H1 (cell line): ENCODE measurements at regions not wholly inside any gene's neighbourhood (a gene's known extent, or its start where the extent isn't known, plus 50 kb on each side); places are given as distances from the start of the nearest gene placed in this dataset.

Source experiments
- CTCF ChIA-PET: fragments of 300-600 bp; sonication (Branson Sonifier 250); formaldehyde crosslinking; loops from one replicate; lab custom pipeline; 2021; ENCODE audit not compliant: partially characterized antibody; lab: Charles Lee
- POLR2A ChIA-PET: fragments of 300-600 bp; sonication (Branson Sonifier 250); formaldehyde crosslinking; loops from one replicate; lab custom pipeline; 2021; ENCODE audit warnings: inconsistent platforms; ENCODE audit not compliant: partially characterized antibody; lab: Charles Lee
- DNase-seq, 2 experiments: peaks; one replicate each; pipeline versions ENCODE4 v3.0.0 to v3.0.0-alpha.2; 2010 to 2022; ENCODE audit warnings: low spot score in 2 of 2, low read depth in 1 of 2, mixed read lengths in 1 of 2
- FAIRE-seq: peaks from 2 replicates; lab custom pipeline; 2011; peaks lifted over from hg19 to GRCh38; lab: Jason Lieb, UNC
- H2AFZ ChIP-seq: 2 replicates; pipeline ENCODE4 v1.8.1; 2012; ENCODE audit warnings: low read length, inconsistent platforms
- H2AK5ac ChIP-seq: 2 replicates; pipeline ENCODE4 v1.6.1; 2013; ENCODE audit warnings: low read depth, low read length
- H2BK120ac ChIP-seq: replicated peaks from 2 replicates; pipeline ENCODE3; 2013; ENCODE audit warnings: low read depth, low read length, inconsistent platforms
- H2BK12ac ChIP-seq: 2 replicates; pipeline ENCODE4 v1.6.1; 2013; ENCODE audit warnings: low read depth, low read length
- H2BK15ac ChIP-seq: 2 replicates; pipeline ENCODE4 v1.6.1; 2013; ENCODE audit warnings: low read length
- H2BK20ac ChIP-seq: 2 replicates; pipeline ENCODE4 v1.6.1; 2013; ENCODE audit warnings: low read length
- H2BK5ac ChIP-seq: 2 replicates; pipeline ENCODE4 v1.6.1; 2013; ENCODE audit warnings: low read depth, low read length
- H3K14ac ChIP-seq: 2 replicates; pipeline ENCODE4 v1.6.1; 2013; ENCODE audit warnings: inconsistent platforms; ENCODE audit not compliant: insufficient read length
- H3K18ac ChIP-seq: 2 replicates; pipeline ENCODE4 v1.6.1; 2013; ENCODE audit warnings: low read length; ENCODE audit errors: extremely low read depth
- H3K23ac ChIP-seq: 2 replicates; pipeline ENCODE4 v1.6.1; 2013; ENCODE audit warnings: inconsistent platforms; ENCODE audit not compliant: insufficient read length
- H3K23me2 ChIP-seq: 2 replicates; pipeline ENCODE4 v1.6.1; 2013; ENCODE audit warnings: low read depth, low read length
- H3K27ac ChIP-seq: 2 replicates; pipeline ENCODE4 v1.6.1; 2011; ENCODE audit warnings: low read depth, low read length, inconsistent platforms
- H3K27me3 ChIP-seq, 4 experiments: replicated peaks in 1 of 4; 1 replicate in 1 of 4; 2 replicates in 3 of 4; pipeline versions ENCODE4 v1.6.1 to v1.8.1; 2011 to 2013; ENCODE audit warnings: low read length in 3 of 4, mild to moderate bottlenecking in 3 of 4, inconsistent platforms in 2 of 4, mixed read lengths in 2 of 4, moderate library complexity in 1 of 4; ENCODE audit not compliant: control insufficient read depth in 3 of 4, insufficient read depth in 3 of 4; ENCODE audit errors: extremely low read depth in 1 of 4
- H3K36me3 ChIP-seq, 4 experiments: 2 replicates each; pipeline versions ENCODE4 v1.6.1 to v1.8.1; 2011 to 2013; ENCODE audit warnings: mild to moderate bottlenecking in 4 of 4, low read length in 3 of 4, moderate library complexity in 2 of 4, control low read depth in 1 of 4, inconsistent platforms in 1 of 4; ENCODE audit not compliant: insufficient read depth in 4 of 4, control insufficient read depth in 2 of 4
- H3K4ac ChIP-seq: replicated peaks from 2 replicates; pipeline ENCODE3; 2013; ENCODE audit warnings: low read length, low read depth, mixed read lengths, inconsistent platforms; ENCODE audit not compliant: insufficient read length
- H3K4me1 ChIP-seq, 4 experiments: replicated peaks in 1 of 4; 1 replicate in 1 of 4; 2 replicates in 3 of 4; pipeline versions ENCODE4 v1.6.1 to v1.8.1; 2011 to 2013; ENCODE audit warnings: low read length in 3 of 4, inconsistent platforms in 2 of 4, mixed read lengths in 1 of 4; ENCODE audit not compliant: insufficient read depth in 4 of 4, control insufficient read depth in 3 of 4
- H3K4me2 ChIP-seq, 2 experiments: 2 replicates each; pipeline versions ENCODE4 v1.6.1 to v1.8.1; 2011 to 2013; ENCODE audit warnings: low read depth in 2 of 2, low read length in 2 of 2, control low read depth in 1 of 2, inconsistent platforms in 1 of 2, mild to moderate bottlenecking in 1 of 2; ENCODE audit not compliant: insufficient read depth in 1 of 2
- H3K4me3 ChIP-seq, 4 experiments: fragments of 200-600, 300-600 bp in 1 of 4; sonication (generic), shearing (Covaris generic), sonication (Bioruptor Twin) in 1 of 4; 2 replicates each; pipeline versions ENCODE4 v1.5.1 to v1.8.1; 2011 to 2016; ENCODE audit warnings: low read length in 4 of 4, low read depth in 3 of 4, control low read depth in 2 of 4, inconsistent platforms in 2 of 4, mild to moderate bottlenecking in 2 of 4, mixed read lengths in 1 of 4, moderate library complexity in 1 of 4; ENCODE audit not compliant: insufficient read depth in 2 of 4; ENCODE audit errors: extremely low read depth in 1 of 4
- H3K56ac ChIP-seq: replicated peaks from 2 replicates; pipeline ENCODE3; 2013; ENCODE audit warnings: low read depth, mild to moderate bottlenecking, mixed read lengths, low read length, inconsistent platforms; ENCODE audit not compliant: insufficient read length
- H3K79me1 ChIP-seq: 2 replicates; pipeline ENCODE4 v1.6.1; 2013; ENCODE audit warnings: low read depth, low read length, control low read depth
- H3K79me2 ChIP-seq, 2 experiments: 2 replicates each; pipeline versions ENCODE4 v1.6.1 to v1.8.1; 2012 to 2013; ENCODE audit warnings: low read length in 2 of 2, mild to moderate bottlenecking in 2 of 2, inconsistent platforms in 1 of 2; ENCODE audit not compliant: insufficient read depth in 2 of 2, control insufficient read depth in 1 of 2
- H3K9ac ChIP-seq, 4 experiments: replicated peaks in 1 of 4; 1 replicate in 1 of 4; 2 replicates in 3 of 4; pipeline versions ENCODE4 v1.6.1 to v1.8.1; 2011 to 2013; ENCODE audit warnings: low read depth in 3 of 4, low read length in 3 of 4, control low read depth in 2 of 4, mild to moderate bottlenecking in 2 of 4, moderate library complexity in 2 of 4, inconsistent platforms in 1 of 4; ENCODE audit errors: extremely low read depth in 1 of 4
- H3K9me3 ChIP-seq, 2 experiments: 2 replicates each; pipeline versions ENCODE4 v1.6.1 to v1.8.1; 2012 to 2013; ENCODE audit warnings: mild to moderate bottlenecking in 2 of 2, moderate library complexity in 2 of 2, control low read depth in 1 of 2, inconsistent platforms in 1 of 2, low read depth in 1 of 2, low read length in 1 of 2, mixed read lengths in 1 of 2; ENCODE audit not compliant: insufficient read depth in 2 of 2
- H4K20me1 ChIP-seq, 2 experiments: replicated peaks in 1 of 2; 2 replicates each; pipeline versions ENCODE3 to v1.8.1; 2011 to 2013; ENCODE audit warnings: inconsistent platforms in 2 of 2, low read length in 2 of 2, mild to moderate bottlenecking in 1 of 2; ENCODE audit not compliant: insufficient read depth in 2 of 2, control insufficient read depth in 1 of 2
- H4K5ac ChIP-seq: 2 replicates; pipeline ENCODE4 v1.6.1; 2013; ENCODE audit warnings: low read length, low read depth, mixed read lengths, inconsistent platforms; ENCODE audit not compliant: insufficient read length
- H4K8ac ChIP-seq: 2 replicates; pipeline ENCODE4 v1.8.0; 2013; ENCODE audit warnings: mild to moderate bottlenecking, moderate library complexity, low read length, inconsistent platforms; ENCODE audit not compliant: insufficient read depth; ENCODE audit errors: extremely low read depth
- H4K91ac ChIP-seq: replicated peaks from 2 replicates; pipeline ENCODE3; 2013; ENCODE audit warnings: low read length, mixed read lengths, inconsistent platforms; ENCODE audit not compliant: insufficient read length
- BRCA1 ChIP-seq: IDR thresholded peaks from 2 replicates; pipeline ENCODE4 v1.6.1; 2012; ENCODE audit warnings: low read depth, low read length, improper control_type of control experiment
- CBX8 ChIP-seq: fragments of 300-800, 300-1000 bp; sonication (generic); IDR thresholded peaks from 2 replicates; pipeline ENCODE4 v1.7.1; 2016; ENCODE audit warnings: low read depth, low read length, borderline replicate concordance
- CEBPB ChIP-seq: IDR thresholded peaks from 2 replicates; pipeline ENCODE4 v1.6.1; 2012; ENCODE audit warnings: low read depth, low read length
- EP300 ChIP-seq, 2 experiments: IDR thresholded peaks; 1 replicate in 1 of 2; 2 replicates in 1 of 2; pipeline ENCODE4 v1.6.1; 2011 to 2012; ENCODE audit warnings: low read depth in 2 of 2, low read length in 2 of 2, mild to moderate bottlenecking in 2 of 2, borderline replicate concordance in 1 of 2, inconsistent platforms in 1 of 2, moderate library complexity in 1 of 2
- FOSL1 ChIP-seq: IDR thresholded peaks from 2 replicates; pipeline ENCODE4 v1.6.1; 2011; ENCODE audit warnings: mild to moderate bottlenecking, low read depth, low read length, moderate library complexity; ENCODE audit not compliant: insufficient read depth
- POLR2AphosphoS5 ChIP-seq: IDR thresholded peaks from 2 replicates; pipeline ENCODE4 v1.6.1; 2011; ENCODE audit warnings: low read depth, low read length
- SAP30 ChIP-seq: fragments of 300-600 bp; sonication (generic); IDR thresholded peaks from 2 replicates; pipeline ENCODE4 v1.7.1; 2012; ENCODE audit warnings: low read length, moderate library complexity, mild to moderate bottlenecking, inconsistent platforms; ENCODE audit not compliant: insufficient read depth, insufficient replicate concordance
- SP2 ChIP-seq: IDR thresholded peaks from 2 replicates; pipeline ENCODE4 v1.6.1; 2012; ENCODE audit warnings: mild to moderate bottlenecking, low read length, inconsistent platforms
- TEAD4 ChIP-seq: IDR thresholded peaks from 2 replicates; pipeline ENCODE4 v1.6.1; 2012; ENCODE audit warnings: low read depth, low read length, inconsistent platforms, mixed read lengths
- YY1 ChIP-seq: IDR thresholded peaks from 2 replicates; pipeline ENCODE4 v1.6.1; 2011; ENCODE audit warnings: low read depth, mild to moderate bottlenecking, low read length

DNA sequence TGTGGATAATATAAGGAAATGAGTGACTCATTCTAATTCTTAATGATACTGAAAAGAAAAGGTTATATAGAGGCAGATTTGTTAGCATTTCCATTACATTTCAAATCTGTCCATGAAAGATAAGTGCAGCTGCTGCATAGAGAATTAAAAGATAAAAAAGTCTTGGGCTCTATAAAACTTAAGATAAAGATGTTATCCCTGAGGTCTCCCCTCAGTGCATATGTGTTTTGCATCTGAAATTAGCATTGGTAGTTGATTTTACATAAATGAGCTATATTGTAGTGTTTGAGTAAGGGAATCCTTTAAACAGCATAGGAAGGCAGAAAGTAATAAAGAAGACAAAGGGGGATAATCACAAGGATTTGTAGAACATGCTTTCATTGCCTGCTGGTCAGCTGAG is 206.2 kb downstream of the FSCB start:
- Histone ChIP-seq H2BK120ac (no peak overlapping the region), H3K79me2 (no peaks in the 10 kb centered on the region), H3K4me2 (no peak overlapping the region), H2BK5ac (no peak overlapping the region), H3K14ac (no peak overlapping the region), H2BK12ac (no peak overlapping the region), H2BK15ac (no peak overlapping the region), H3K9me3 (peaks cover 2 to 5% of the 10 kb centered on the region in 2 experiments; a peak in 1 of 4 replicates), H2BK20ac (no peak overlapping the region), H4K8ac (no peak overlapping the region), H3K27me3 (no peaks in the 10 kb centered on the region), H3K18ac (no peak overlapping the region), H3K56ac (no peak overlapping the region), H3K27ac (no peak overlapping the region), H3K4ac (no peak overlapping the region), H2AK5ac (no peak overlapping the region), H4K91ac (no peak overlapping the region), H3K23ac (no peak overlapping the region), H4K5ac (no peak overlapping the region), H4K20me1 (no peaks in the 10 kb centered on the region), H3K79me1 (no peaks in the 10 kb centered on the region), H3K4me3 (no peak overlapping the region), H3K4me1 (no peaks in the 10 kb centered on the region), H2AFZ (no peak overlapping the region), H3K9ac (no peak overlapping the region), H3K36me3 (no peaks in the 10 kb centered on the region), H3K23me2 (no peaks in the 10 kb centered on the region)
- TF ChIP-seq YY1 (no peak), POLR2AphosphoS5 (no peak), EP300 (IDR thresholded peaks at IDR 0.05; ENCODE audit: borderline replicate concordance in 1 of 2, low read depth in 2 of 2, low read length in 2 of 2) (no peak), CBX8 (no peak), SP2 (no peak), FOSL1 (no peak), TEAD4 (no peak), CEBPB (no peak), BRCA1 (no peak), SAP30 (no peak)
- no peak for FAIRE-seq
- ChIA-PET POLR2A (no interaction called here), CTCF (interaction anchor here (0.6 to 1.0 kb wide), 2 partner anchors 8 to 29 kb away, joined by 3 read pairs; no protein-coding TSS in a partner anchor)
- no peak for DNase-seq
